ENCODE measurements at regions not wholly inside any gene's neighbourhood (a gene's known extent, or its start where the extent isn't known, plus 50 kb on each side); places are given as distances from the start of the nearest gene placed in this dataset.

DNA sequence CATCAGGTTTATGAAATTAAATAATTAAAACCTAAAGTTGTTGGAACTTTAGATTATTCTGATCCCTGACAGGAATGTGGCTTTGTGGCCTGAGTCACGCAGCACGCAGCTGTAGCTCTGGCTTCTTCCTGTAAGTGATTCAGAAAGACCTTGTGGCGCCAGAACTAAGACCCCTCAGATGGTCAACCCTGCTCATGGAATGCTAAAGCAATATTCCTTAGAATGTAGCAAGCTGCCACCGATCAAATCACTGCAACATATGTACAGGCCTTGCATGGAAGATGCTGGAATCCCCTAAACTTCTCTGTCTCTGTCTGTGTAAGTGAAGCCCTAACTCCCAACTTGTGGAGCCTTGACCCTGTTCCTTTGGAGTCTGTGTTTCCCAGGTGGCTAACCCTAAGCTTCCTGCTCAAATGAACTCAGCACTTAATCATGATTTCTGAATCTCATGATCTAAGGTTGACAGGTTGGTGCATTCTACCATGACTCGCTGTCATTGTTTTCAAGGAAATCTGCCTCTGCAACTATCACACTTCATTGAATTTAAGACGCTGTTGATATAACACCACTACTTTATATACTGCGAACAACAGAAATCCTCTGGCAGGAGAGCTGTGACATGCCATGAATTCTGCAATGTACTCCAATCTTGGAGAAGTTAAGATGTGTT is 111.2 kb upstream of the CST7 start:
- H3K36me3 Mint-ChIP-seq (ENCODE audit: low read depth), result no peaks in the 10 kb centered on the region
- H3K4me3 Mint-ChIP-seq, result no peak overlapping the region
- TF ChIP-seq, protein P1, sequence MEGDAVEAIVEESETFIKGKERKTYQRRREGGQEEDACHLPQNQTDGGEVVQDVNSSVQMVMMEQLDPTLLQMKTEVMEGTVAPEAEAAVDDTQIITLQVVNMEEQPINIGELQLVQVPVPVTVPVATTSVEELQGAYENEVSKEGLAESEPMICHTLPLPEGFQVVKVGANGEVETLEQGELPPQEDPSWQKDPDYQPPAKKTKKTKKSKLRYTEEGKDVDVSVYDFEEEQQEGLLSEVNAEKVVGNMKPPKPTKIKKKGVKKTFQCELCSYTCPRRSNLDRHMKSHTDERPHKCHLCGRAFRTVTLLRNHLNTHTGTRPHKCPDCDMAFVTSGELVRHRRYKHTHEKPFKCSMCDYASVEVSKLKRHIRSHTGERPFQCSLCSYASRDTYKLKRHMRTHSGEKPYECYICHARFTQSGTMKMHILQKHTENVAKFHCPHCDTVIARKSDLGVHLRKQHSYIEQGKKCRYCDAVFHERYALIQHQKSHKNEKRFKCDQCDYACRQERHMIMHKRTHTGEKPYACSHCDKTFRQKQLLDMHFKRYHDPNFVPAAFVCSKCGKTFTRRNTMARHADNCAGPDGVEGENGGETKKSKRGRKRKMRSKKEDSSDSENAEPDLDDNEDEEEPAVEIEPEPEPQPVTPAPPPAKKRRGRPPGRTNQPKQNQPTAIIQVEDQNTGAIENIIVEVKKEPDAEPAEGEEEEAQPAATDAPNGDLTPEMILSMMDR (IDR thresholded peaks at IDR 0.05), result no peak
- no peak overlapping the region for H3K27ac Mint-ChIP-seq
- DNase-seq, result no peak
- no peaks in the 10 kb centered on the region for H3K9me3 Mint-ChIP-seq
- H3K27me3 Mint-ChIP-seq (ENCODE audit: low read depth, poor library complexity), result peaks cover 12% of the 10 kb centered on the region
- H3K4me1 Mint-ChIP-seq, result peaks cover 23% of the 10 kb centered on the region

GRCh38 chr20:24838546-24839535 is 110.2 kb upstream of the CST7 start:
- H3K27ac Mint-ChIP-seq, result no peak overlapping the region
- H3K4me3 Mint-ChIP-seq, result no peak overlapping the region
- H3K27me3 Mint-ChIP-seq (ENCODE audit: low read depth, poor library complexity), result peaks cover 11% of the 10 kb centered on the region
- DNase-seq, result no peak
- no peaks in the 10 kb centered on the region for H3K9me3 Mint-ChIP-seq
- H3K36me3 Mint-ChIP-seq (ENCODE audit: low read depth), result no peaks in the 10 kb centered on the region
- peaks cover 23% of the 10 kb centered on the region for H3K4me1 Mint-ChIP-seq
- TF ChIP-seq, protein P1 (IDR thresholded peaks at IDR 0.05), result no peak

DNA sequence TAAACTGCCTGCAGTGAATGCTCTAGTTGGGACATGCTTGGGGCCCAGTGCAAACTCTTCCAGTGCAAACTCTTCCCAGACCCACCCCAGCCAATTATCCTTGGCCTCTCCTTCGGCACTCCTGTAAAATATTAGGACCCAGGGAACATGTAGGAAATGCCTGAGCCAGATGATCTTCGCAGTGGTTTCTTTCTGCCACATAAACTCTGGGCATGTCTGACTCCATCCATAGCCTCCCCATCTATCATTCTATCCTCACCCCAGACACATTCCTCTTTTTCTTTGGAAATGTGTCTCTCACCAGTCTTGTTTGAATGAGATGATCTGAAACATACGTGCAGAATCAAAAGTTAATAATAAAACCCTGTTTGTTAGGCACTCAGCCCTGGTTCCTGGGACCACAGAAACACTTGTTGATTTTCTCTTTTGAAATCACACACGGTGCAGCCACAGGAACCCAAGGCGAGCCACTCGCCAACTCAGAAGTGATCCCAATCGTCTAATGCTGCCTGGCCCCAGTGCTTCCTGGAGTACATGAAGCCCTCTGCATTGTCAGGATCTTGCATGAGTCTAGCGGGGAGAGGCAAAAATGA is 108.9 kb upstream of the CST7 start:
- TF ChIP-seq, protein P1 (IDR thresholded peaks at IDR 0.05), result no peak
- Mint-ChIP-seq H3K4me3 (no peak overlapping the region), H3K27ac (no peak overlapping the region), H3K36me3 (ENCODE audit: low read depth) (no peaks in the 10 kb centered on the region), H3K4me1 (peaks cover 23% of the 10 kb centered on the region), H3K9me3 (no peaks in the 10 kb centered on the region), H3K27me3 (ENCODE audit: low read depth, poor library complexity) (peaks cover 8% of the 10 kb centered on the region)
- no peak for DNase-seq

DNA sequence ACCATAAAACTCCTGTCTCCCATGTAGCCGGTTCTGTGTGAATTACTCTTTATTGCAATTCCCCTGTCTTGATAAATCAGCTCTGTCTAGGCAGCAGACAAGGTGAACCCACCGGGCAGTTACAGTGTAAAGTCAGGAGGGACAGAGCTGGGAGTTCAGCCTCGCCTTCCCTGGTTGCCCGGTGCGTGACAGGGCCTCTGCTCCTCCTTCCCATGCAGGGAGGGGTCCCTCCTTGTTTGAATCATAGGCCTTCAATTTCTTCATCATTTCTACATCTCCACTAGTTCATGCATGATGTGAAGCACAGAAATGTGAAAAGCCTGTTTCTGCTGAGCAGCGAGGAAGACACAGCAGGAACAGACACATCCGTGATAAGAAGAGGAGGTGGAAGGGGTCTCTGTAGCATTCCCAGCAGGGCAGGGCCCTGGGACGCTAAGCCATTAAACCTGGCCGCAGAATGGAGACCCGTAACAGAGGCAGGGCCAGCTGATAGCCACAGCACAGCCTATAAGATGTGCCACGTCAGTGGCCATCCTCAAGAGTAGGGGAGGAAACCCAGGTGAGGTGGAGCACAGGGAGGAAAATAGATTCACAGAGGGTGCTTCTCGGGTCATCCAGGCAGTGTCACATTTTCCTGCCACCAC is 106.7 kb upstream of the CST7 start:
- TF ChIP-seq, protein P1 (IDR thresholded peaks at IDR 0.05), result no peak
- Mint-ChIP-seq H3K4me3 (no peak overlapping the region), H3K9me3 (peaks cover 22% of the 10 kb centered on the region), H3K36me3 (ENCODE audit: low read depth) (no peaks in the 10 kb centered on the region), H3K4me1 (peaks cover 15% of the 10 kb centered on the region), H3K27ac (no peak overlapping the region), H3K27me3 (ENCODE audit: low read depth, poor library complexity) (peaks cover 9% of the 10 kb centered on the region)
- DNase-seq, result no peak

- no peak for DNase-seq
Measured at GRCh38 chr20:24842918-24843715, 106.0 kb upstream of the CST7 start.

More at GRCh38 chr20:24842918-24843715, 106.0 kb upstream of the CST7 start:
- Mint-ChIP-seq H3K27ac (no peak overlapping the region), H3K4me3 (no peak overlapping the region), H3K9me3 (peaks cover 29% of the 10 kb centered on the region), H3K4me1 (peaks cover 8% of the 10 kb centered on the region), H3K27me3 (ENCODE audit: low read depth, poor library complexity) (peaks cover 9% of the 10 kb centered on the region), H3K36me3 (ENCODE audit: low read depth) (no peaks in the 10 kb centered on the region)
- TF ChIP-seq, protein P1 (IDR thresholded peaks at IDR 0.05), result no peak

Measured in nephron progenitor cell (in vitro differentiated cells).